Left ventricle myocardium inferior (tissue), 1 donor: ENCODE measurements at regions not wholly inside any gene's neighbourhood (a gene's known extent, or its start where the extent isn't known, plus 50 kb on each side); places are given as distances from the start of the nearest gene placed in this dataset.
"Not testable (repeated sequence)": the region's sequence is repeated elsewhere in the genome, so short reads cannot be mapped to it uniquely, and the experiment has no call there.

Source experiments
- DNase-seq: peaks from one replicate; pipeline ENCODE4 v3.0.0-alpha.2; 2020
- H3K27ac ChIP-seq: fragments of 200-600 bp; replicated peaks from 2 replicates; pipeline ENCODE4 v1.8.0; 2021
- H3K27me3 ChIP-seq: fragments of 200-600 bp; 2 replicates; pipeline ENCODE4 v1.8.0; 2021; ENCODE audit warnings: low read depth
- H3K36me3 ChIP-seq: fragments of 200-600 bp; 2 replicates; pipeline ENCODE4 v1.8.0; 2021
- H3K4me1 ChIP-seq: fragments of 200-600 bp; 2 replicates; pipeline ENCODE4 v1.8.0; 2021
- H3K4me3 ChIP-seq: fragments of 200-600 bp; 2 replicates; pipeline ENCODE4 v1.8.0; 2021; ENCODE audit warnings: mild to moderate bottlenecking, moderate library complexity
- H3K9me3 ChIP-seq: fragments of 200-600 bp; replicated peaks from 2 replicates; pipeline ENCODE4 v1.8.0; 2021
- CTCF ChIP-seq: fragments of 200-600 bp; IDR thresholded peaks from 2 replicates; pipeline ENCODE4 v1.8.0; 2021; ENCODE audit warnings: antibody characterized with exemption, mild to moderate bottlenecking, borderline replicate concordance
- intact Hi-C: fragments of 100-400 bp; cut with micrococcal nuclease; formaldehyde crosslinking; loops from one replicate; pipeline ENCODE4 v1.11.0; 2022
- donor health status: DM: no; HTN: yes; CAD: no; lungs with severe emphysema.

GRCh38 chr6:145279993-145280392 is 455.3 kb downstream of the EPM2A start:
- H3K27me3 ChIP-seq = no peaks in the 10 kb centered on the region
- no peak overlapping the region for H3K27ac ChIP-seq
- peaks cover 4% of the 10 kb centered on the region for H3K9me3 ChIP-seq
- no peak overlapping the region for H3K4me3 ChIP-seq
- intact Hi-C loops = no loop called here
- H3K4me1 ChIP-seq = peaks cover 7% of the 10 kb centered on the region
- TF ChIP-seq CTCF = no peak
- no peak for DNase-seq
- H3K36me3 ChIP-seq = no peaks in the 10 kb centered on the region

- H3K4me1 ChIP-seq, H3K4me3 ChIP-seq, H3K27me3 ChIP-seq, H3K36me3 ChIP-seq, intact Hi-C loops, H3K9me3 ChIP-seq, H3K27ac ChIP-seq, DNase-seq: not testable (repeated sequence)
Measured at GRCh38 chr6:145283209-145283608, 452.1 kb downstream of the EPM2A start.

GRCh38 chr6:145283856-145284255 is 451.5 kb downstream of the EPM2A start:
- Histone ChIP-seq H3K4me3 (no peak overlapping the region), H3K27me3 (no peaks in the 10 kb centered on the region), H3K9me3 (peaks cover 4% of the 10 kb centered on the region), H3K27ac (no peak overlapping the region), H3K4me1 (no peaks in the 10 kb centered on the region), H3K36me3 (no peaks in the 10 kb centered on the region)
- no peak for TF ChIP-seq CTCF
- DNase-seq = no peak
- intact Hi-C loops = no loop called here

- H3K27ac ChIP-seq = no peak overlapping the region
- no peak for TF ChIP-seq CTCF
- no peaks in the 10 kb centered on the region for H3K27me3 ChIP-seq
- DNase-seq = no peak
- H3K4me1 ChIP-seq = no peaks in the 10 kb centered on the region
- H3K9me3 ChIP-seq = peaks cover 21% of the 10 kb centered on the region
- no peak overlapping the region for H3K4me3 ChIP-seq
- H3K36me3 ChIP-seq = no peaks in the 10 kb centered on the region
- intact Hi-C loops = no loop called here
Measured at GRCh38 chr6:145286916-145287315, 448.4 kb downstream of the EPM2A start.

- peaks cover 17% of the 10 kb centered on the region for H3K9me3 ChIP-seq
- no peaks in the 10 kb centered on the region for H3K36me3 ChIP-seq
- no peak for DNase-seq
- H3K4me3 ChIP-seq = no peak overlapping the region
- intact Hi-C loops = no loop called here
- H3K4me1 ChIP-seq = no peaks in the 10 kb centered on the region
- H3K27ac ChIP-seq = no peak overlapping the region
- H3K27me3 ChIP-seq = no peaks in the 10 kb centered on the region
- TF ChIP-seq CTCF = no peak
Measured at GRCh38 chr6:145289573-145289972, 445.7 kb downstream of the EPM2A start.

- DNase-seq = no peak
- Histone ChIP-seq H3K4me1 (no peaks in the 10 kb centered on the region), H3K27me3 (no peaks in the 10 kb centered on the region), H3K27ac (no peak overlapping the region), H3K9me3 (peaks cover 17% of the 10 kb centered on the region), H3K4me3 (no peak overlapping the region), H3K36me3 (no peaks in the 10 kb centered on the region)
- no peak for TF ChIP-seq CTCF
- intact Hi-C loops = no loop called here
Measured at GRCh38 chr6:145290122-145290521, 445.2 kb downstream of the EPM2A start.
